ENCODE measurements at regions not wholly inside any gene's neighbourhood (a gene's known extent, or its start where the extent isn't known, plus 50 kb on each side); places are given as distances from the start of the nearest gene placed in this dataset.

GRCh38 chrX:40182095-40182494, 84.3 kb upstream of the BCOR start:
- intact Hi-C loops (cut with DNase I; ENCODE audit: low total_unique reads), result no loop called here
- DNase-seq (ENCODE audit: low spot score in 2 of 2), result no peak
- no peak overlapping the region for H3K4me3 ChIP-seq (ENCODE audit: low read depth, poor library complexity, severe bottlenecking)
- WGBS, 2 donors, result 90 to 91% methylated on average over 7 of the region's 7 CpGs
- TF ChIP-seq CTCF (IDR thresholded peaks at IDR 0.05) (no peak), POLR2A (IDR thresholded peaks at IDR 0.05) (no peak)

GRCh38 chrX:40179283-40179682, 81.5 kb upstream of the BCOR start:
- DNase-seq (ENCODE audit: low spot score in 2 of 2), result no peak
- intact Hi-C loops (cut with DNase I; ENCODE audit: low total_unique reads), result no loop called here
- H3K4me3 ChIP-seq (ENCODE audit: low read depth, poor library complexity, severe bottlenecking), result no peak overlapping the region
- 69 to 81% methylated on average over 7 of the region's 7 CpGs for WGBS, 2 donors
- TF ChIP-seq POLR2A (IDR thresholded peaks at IDR 0.05), result no peak
- no peak for TF ChIP-seq CTCF (IDR thresholded peaks at IDR 0.05)

GRCh38 chrX:40177942-40178715, 80.4 kb upstream of the BCOR start:
- H3K4me3 ChIP-seq (ENCODE audit: low read depth, poor library complexity, severe bottlenecking), result no peak overlapping the region
- WGBS, 2 donors, result 71 to 74% methylated on average over 11 to 14 of the region's 14 CpGs
- no peak for TF ChIP-seq CTCF (IDR thresholded peaks at IDR 0.05)
- TF ChIP-seq POLR2A (IDR thresholded peaks at IDR 0.05), result no peak
- intact Hi-C loops (cut with DNase I; ENCODE audit: low total_unique reads), result no loop called here
- no peak for DNase-seq (ENCODE audit: low spot score in 2 of 2)

- intact Hi-C loops (cut with DNase I; ENCODE audit: low total_unique reads), result no loop called here
- no peak overlapping the region for H3K4me3 ChIP-seq (ENCODE audit: low read depth, poor library complexity, severe bottlenecking)
- no peak for TF ChIP-seq CTCF (IDR thresholded peaks at IDR 0.05)
- TF ChIP-seq POLR2A (IDR thresholded peaks at IDR 0.05), result no peak
- DNase-seq (ENCODE audit: low spot score in 2 of 2), result no peak
- WGBS, 2 donors, result 75 to 86% methylated on average over 2 of the region's 2 CpGs
These were observed 79.7 kb upstream of the BCOR start for GRCh38 chrX:40177489-40177888.

GRCh38 chrX:40177117-40177430, 79.3 kb upstream of the BCOR start:
- 6 to 8% methylated on average over 9 to 14 of the region's 14 CpGs for WGBS, 2 donors
- no peak for DNase-seq (ENCODE audit: low spot score in 2 of 2)
- H3K4me3 ChIP-seq (ENCODE audit: low read depth, poor library complexity, severe bottlenecking), result peak overlapping the region; percentile 28
- TF ChIP-seq POLR2A (IDR thresholded peaks at IDR 0.05) (no peak), CTCF (IDR thresholded peaks at IDR 0.05) (no peak)
- intact Hi-C loops (cut with DNase I; ENCODE audit: low total_unique reads), result no loop called here
